ENCODE measurements at regions not wholly inside any gene's neighbourhood (a gene's known extent, or its start where the extent isn't known, plus 50 kb on each side); places are given as distances from the start of the nearest gene placed in this dataset.
"Not testable (repeated sequence)": the region's sequence is repeated elsewhere in the genome, so short reads cannot be mapped to it uniquely, and the experiment has no call there.

DNA sequence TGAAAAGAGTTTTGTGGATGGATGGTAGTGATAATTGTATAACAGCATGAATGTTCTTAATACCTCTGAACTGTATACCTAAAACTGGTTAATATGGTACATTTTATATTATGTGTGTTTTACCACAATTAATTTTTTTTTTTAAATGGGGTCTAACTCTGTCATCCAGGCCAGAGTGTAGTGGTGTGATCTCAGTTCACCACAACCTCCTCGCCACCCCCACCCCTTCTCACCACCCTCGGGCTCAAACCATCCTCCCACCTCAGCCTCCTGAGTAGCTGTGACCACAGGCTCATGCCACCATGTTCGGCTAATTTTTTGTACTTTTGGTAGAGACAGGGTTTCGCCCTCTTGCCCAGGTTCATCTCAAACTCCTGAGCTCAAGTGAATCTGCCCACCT is 123.2 kb downstream of the CDRT15L2 start:
- H3K27me3 ChIP-seq = no peaks in the 10 kb centered on the region
- H3K9me3 ChIP-seq (replicated peaks in 1 of 3) = no peaks in the 10 kb centered on the region
- H3K36me3 ChIP-seq (replicated peaks in 1 of 2) = no peaks in the 10 kb centered on the region
- no peaks in the 10 kb centered on the region for H3K4me1 ChIP-seq (replicated peaks in 1 of 2)
- H3K27ac ChIP-seq = no peak overlapping the region
- no peak for DNase-seq
- WGBS, 4 donors = 86 to 90% (median 89%) methylated on average over 4 of the region's 4 CpGs
- TF ChIP-seq POLR2A (IDR thresholded peaks at IDR 0.05) (no peak), CTCF (IDR thresholded peaks at IDR 0.05) (no peak)
- intact Hi-C loops (cut with DNase I) = no loop called here
- H3K4me3 ChIP-seq = no peak overlapping the region

DNA sequence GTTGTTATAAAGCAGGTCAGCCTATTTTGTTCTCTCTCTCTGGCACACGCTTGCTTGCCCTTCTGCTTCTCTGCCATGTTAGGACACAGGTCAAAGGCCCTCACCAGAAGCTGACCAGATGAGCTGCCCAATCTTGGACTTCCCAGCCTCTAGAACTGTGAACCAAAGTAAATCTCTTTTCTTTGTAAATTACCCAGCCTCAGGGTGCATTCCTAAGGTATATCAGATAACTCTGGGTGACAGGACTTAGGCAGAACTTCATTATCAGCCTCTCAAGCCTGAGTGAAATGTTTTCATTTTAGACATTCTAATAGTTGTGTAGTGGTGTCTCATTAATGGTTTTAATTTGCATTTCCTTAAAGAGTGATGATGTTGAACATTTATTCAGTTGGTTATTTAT is 124.3 kb downstream of the CDRT15L2 start:
- H3K4me3 ChIP-seq = no peak overlapping the region
- WGBS, 4 donors = 83 to 100% (median 97%) methylated on average over 1 of the region's 1 CpG
- DNase-seq = no peak
- H3K36me3 ChIP-seq (replicated peaks in 1 of 2) = no peaks in the 10 kb centered on the region
- H3K27me3 ChIP-seq = no peaks in the 10 kb centered on the region
- H3K9me3 ChIP-seq (replicated peaks in 1 of 3) = no peaks in the 10 kb centered on the region
- H3K27ac ChIP-seq = no peak overlapping the region
- TF ChIP-seq POLR2A (IDR thresholded peaks at IDR 0.05) = no peak
- TF ChIP-seq CTCF (IDR thresholded peaks at IDR 0.05) = no peak
- intact Hi-C loops (cut with DNase I) = no loop called here
- no peaks in the 10 kb centered on the region for H3K4me1 ChIP-seq (replicated peaks in 1 of 2)

GRCh38 chr17:20705186-20705585 is 125.7 kb downstream of the CDRT15L2 start:
- H3K9me3 ChIP-seq (replicated peaks in 1 of 3); H3K27me3 ChIP-seq; intact Hi-C loops (cut with DNase I); H3K27ac ChIP-seq; H3K36me3 ChIP-seq (replicated peaks in 1 of 2); H3K4me1 ChIP-seq (replicated peaks in 1 of 2); H3K4me3 ChIP-seq; DNase-seq: not testable (repeated sequence)
- 71 to 86% (median 84%) methylated on average over 1 of the region's 1 CpG for WGBS, 4 donors

- 71 to 72% (median 71%) methylated on average over 15 to 16 of the region's 16 CpGs for WGBS, 4 donors
- Histone ChIP-seq H3K4me3 (no peak overlapping the region), H3K27me3 (no peaks in the 10 kb centered on the region), H3K36me3 (replicated peaks in 1 of 2) (no peaks in the 10 kb centered on the region), H3K27ac (no peak overlapping the region), H3K4me1 (replicated peaks in 1 of 2) (no peaks in the 10 kb centered on the region), H3K9me3 (replicated peaks in 1 of 3) (no peaks in the 10 kb centered on the region)
- intact Hi-C loops (cut with DNase I) = no loop called here
- TF ChIP-seq POLR2A (IDR thresholded peaks at IDR 0.05) = no peak
- no peak for TF ChIP-seq CTCF (IDR thresholded peaks at IDR 0.05)
- no peak for DNase-seq
Observed at GRCh38 chr17:20706751-20707373, 127.3 kb downstream of the CDRT15L2 start.

DNA sequence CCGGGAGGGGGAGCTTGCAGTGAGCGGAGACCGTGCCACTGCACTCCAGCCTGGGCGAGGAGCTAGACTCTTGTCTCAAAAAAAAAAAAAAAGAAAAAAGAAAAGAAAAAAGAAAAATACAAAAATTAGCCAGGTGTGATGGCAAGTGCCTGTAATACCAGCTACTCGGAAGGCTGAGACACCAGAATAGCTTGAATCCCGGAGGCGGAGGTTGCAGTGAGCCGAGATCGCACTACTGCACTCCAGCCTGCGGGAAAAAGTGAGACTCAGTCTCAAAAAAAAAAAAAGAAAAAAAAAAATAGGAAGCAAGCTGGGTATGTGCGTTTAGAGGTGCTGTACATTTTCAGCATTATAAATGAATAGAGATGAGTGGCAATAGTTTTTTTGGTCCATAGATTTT is 129.3 kb downstream of the CDRT15L2 start:
- H3K9me3 ChIP-seq (replicated peaks in 1 of 3); H3K4me1 ChIP-seq (replicated peaks in 1 of 2); H3K27me3 ChIP-seq; intact Hi-C loops (cut with DNase I); DNase-seq; H3K4me3 ChIP-seq; H3K36me3 ChIP-seq (replicated peaks in 1 of 2); H3K27ac ChIP-seq: not testable (repeated sequence)
- WGBS, 4 donors = 67 to 81% (median 76%) methylated on average over 11 of the region's 11 CpGs

DNA sequence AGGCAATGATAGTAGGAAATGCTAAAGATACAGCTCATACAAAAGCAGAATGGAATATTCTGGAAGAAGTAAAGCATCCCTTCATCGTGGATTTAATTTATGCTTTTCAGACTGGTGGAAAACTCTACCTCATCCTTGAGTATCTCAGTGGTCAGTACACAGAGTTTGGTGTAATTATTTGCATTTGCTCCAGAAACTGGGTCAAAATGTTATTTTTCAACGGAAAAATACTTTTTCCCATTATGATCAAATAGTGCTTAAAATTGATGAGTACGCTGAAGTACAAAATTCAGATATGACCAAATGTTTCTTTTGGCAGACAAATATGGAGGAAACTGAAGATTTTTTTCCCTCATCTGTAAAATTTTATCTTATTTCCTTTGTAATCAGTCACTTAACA is 137.0 kb downstream of the CDRT15L2 start:
- H3K27ac ChIP-seq; H3K36me3 ChIP-seq (replicated peaks in 1 of 2); intact Hi-C loops (cut with DNase I); H3K9me3 ChIP-seq (replicated peaks in 1 of 3); H3K4me1 ChIP-seq (replicated peaks in 1 of 2); DNase-seq; H3K4me3 ChIP-seq; H3K27me3 ChIP-seq: not testable (repeated sequence)
- 69 to 76% (median 74%) methylated on average over 3 of the region's 3 CpGs for WGBS, 4 donors

All from adrenal gland (tissue), 9 donors.